HK-2 (cell line): ENCODE measurements at regions not wholly inside any gene's neighbourhood (a gene's known extent, or its start where the extent isn't known, plus 50 kb on each side); places are given as distances from the start of the nearest gene placed in this dataset.
A peak's percentile ranks its signal among the peaks of the same experiment; 100 is the strongest.

Experiments used
- DNase-seq: peaks from one replicate; pipeline ENCODE4 v3.0.0-alpha.2; 2018; ENCODE audit not compliant: unreplicated experiment

DNA sequence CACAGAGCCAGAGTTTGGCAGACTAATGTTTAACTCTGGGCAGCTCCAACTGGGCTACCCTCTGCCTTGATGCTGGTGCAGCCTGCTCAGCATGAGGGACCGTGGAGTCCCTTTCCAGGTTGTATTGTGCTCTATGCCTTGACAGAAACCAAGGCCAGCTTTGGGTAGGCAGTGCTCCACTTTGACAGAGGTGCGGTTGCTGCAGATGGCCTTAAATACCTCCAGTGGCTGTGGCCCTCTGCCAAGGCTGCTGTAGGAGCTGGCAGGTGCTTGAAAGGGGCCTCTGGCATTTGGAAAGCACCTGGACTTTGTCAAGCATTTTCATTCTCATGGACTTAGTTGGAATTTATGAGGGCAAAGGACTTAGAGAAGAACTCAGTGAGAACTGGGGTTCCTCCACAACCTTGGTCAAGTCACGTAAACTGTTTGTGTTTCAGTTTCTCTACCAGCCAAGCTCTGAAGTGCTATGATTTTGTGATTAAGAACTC is 249.7 kb upstream of the ZNF462 start:
- DNase-seq = no peak

DNA sequence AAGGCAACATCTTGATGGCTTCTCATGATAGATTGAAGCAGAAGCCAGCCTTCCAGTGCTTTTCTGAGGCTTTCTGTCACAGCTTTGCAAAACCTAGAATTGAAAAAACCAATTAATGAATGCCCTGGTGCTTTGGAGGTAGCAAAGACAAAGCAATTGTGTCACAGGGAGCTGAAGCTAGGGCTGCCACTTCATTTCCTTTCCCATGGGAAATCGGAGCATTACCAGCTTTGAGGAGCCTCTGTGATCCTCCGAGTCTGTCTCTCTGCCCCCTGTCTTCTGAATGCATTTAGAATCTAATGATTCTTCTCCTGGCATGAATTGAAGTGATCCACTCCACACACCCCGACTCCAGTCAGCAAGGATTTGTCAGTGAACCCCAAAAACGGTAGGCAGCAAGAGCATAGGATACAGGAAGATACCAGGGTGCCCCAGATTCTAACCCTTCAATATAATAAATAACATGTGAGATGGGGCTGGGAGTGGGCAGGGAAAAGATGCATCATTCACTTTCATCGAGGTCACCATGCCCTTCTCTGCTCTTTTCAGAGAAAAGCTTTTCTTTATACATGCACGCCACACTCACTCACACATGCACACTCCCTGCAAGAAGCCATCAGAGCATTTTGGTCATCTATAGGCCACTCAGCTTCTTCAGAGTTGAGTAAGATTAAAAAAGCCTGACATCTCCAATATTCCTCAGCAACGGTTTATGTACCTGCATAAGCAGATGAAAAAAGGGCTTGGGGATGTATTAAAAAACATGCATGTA is 247.7 kb upstream of the ZNF462 start:
- DNase-seq = no peak

DNA sequence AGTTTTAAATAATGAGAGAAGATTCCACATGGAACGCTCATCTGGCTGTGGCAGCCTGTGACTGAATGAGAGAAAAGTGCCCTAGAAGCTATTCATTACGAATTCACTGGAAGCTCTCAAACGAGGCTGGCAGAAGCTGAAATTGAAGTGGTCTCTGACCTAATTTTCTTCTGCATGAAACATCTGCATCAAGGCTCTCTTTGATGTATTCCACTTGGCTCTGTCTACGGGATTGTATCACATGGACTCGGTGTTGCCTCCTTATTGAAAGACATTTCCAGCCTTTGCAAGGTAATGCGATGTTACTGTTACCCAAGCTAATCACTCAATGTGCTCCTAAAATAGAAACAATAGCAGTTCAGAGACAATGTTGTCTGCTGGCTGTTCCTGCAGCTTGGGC is 246.9 kb upstream of the ZNF462 start:
- DNase-seq = no peak

DNA sequence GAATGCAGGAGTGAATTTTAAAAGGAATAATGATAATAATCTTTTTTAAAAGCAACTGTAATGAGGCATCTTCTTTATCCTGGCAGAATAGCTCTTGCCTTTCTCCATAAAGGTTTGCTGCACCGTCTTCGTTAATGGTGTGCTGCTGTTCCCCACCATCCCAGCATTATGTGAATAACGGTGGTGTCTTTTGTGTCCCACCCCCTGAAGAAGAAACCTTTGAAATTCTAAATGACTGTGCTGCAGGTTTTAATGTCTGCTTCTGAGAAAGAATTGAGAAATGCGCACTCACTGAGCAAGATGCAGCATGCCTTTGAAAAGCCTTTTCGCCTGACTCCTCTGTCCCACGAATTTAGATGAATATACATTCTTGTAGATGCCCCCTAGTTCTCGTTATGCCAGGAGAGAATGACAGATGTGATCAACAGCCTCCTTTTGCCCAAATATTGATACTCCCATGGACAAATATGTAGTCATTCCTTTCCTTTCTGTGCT is 246.1 kb upstream of the ZNF462 start:
- DNase-seq = no peak

DNA sequence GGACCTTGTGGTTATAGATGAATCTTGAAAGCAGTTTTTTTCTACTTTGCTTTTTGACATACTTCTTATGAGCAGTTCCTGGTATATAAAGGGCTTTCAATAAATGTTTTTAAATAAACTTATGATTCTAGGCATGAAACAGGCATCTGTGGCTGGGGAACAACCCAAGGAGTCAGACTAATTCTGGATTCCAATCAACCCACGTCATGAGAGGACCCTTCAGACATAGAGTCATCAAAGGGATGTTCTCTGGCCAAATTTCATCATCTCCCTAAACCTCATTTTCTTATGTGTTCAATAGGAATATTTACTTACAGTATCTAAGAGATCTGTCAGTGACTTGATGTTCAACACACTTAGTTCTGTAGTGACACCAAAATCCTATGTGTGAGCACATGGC is 243.8 kb upstream of the ZNF462 start:
- no peak for DNase-seq

DNA sequence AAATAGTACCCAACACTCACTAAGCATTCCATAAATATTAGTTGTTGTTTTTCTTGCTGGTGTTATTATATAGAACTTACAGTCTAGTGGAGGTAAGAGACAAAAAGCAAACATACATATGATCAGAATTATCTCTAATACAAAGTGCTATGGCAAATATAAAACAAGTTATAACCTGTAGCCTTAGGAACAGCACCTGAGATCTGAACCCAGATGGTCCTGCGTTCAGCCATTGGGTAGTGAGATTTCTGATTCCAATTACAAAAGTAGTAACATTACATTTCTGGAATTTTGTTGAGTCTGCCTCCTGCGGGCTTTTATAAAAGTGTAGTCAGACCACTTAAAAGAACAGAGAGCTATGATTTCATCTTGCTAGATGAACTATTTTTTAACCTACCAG is 242.9 kb upstream of the ZNF462 start:
- no peak for DNase-seq

DNA sequence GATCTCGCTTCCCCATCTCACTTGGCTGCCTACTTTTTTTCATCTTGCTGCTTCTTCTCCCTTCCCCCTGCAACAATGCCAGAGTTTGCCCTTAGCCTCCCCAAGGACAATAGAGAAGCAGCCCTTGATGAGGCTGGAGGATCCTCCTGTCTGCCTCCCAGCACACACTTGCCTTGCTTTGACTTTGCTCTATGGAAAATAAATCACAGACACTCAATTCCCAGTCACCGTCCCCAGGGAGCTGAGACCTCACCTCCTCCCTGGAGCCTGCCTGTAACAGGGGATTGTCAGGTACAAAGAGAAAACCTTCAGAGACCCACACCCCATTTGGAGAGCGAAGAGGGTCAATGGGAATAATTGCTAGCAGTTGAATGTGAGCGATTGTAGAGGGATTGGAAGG is 242.1 kb upstream of the ZNF462 start:
- DNase-seq = no peak

DNA sequence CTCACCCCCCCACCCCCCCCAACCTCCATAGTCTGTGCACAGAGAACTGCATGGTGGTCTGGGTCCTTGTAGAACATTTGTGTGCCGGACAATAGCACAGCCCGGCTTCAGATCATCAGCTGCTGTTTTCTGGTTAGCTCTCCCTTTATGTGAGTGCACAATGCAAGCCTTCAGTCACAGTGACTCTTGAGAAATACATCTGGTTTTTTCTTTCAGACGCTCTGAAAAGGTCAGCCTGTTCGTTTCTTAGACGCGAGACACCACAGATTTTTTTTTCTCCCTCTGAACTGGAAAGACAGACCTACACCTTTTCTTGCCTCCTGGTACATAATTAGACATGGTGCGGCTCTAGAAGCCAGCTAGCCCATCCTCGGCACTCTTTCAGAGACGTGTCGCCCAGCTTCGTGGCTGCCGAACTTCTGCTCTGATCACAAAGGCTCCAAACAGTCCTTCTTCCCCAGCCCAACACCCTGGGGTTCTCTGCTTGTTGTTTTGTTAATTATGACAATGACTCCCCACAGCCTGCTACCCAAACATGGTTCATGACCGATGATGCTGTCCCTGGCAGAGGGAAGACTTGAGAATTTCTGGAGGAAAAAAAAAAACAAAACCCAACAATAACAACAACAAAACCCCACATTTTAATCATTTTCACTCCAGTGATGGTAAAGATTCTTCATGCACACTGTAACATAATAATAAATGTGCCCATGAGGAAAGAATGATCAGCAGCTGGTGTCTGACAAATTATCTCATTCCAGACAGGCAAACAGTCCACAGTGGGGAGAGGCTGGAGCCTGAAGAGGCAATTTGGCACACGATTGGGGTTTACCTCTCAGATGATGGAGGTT is 241.4 kb upstream of the ZNF462 start:
- no peak for DNase-seq

DNA sequence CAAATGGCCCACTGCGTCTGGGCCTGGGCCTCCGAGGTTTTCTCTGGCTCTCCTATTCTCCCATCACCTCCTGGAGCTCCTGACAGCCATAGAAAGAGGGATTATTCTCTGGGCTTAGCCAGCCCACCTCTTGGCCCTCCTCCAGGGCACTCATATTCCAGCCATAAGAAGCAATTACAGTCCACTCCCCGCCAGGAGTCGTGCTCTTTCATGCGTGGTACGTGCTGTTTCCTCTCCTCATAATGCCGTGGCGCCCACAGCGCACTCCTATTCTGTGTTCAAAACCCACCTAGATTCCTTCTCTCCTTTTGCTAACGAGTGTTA is 240.8 kb upstream of the ZNF462 start:
- no peak for DNase-seq

DNA sequence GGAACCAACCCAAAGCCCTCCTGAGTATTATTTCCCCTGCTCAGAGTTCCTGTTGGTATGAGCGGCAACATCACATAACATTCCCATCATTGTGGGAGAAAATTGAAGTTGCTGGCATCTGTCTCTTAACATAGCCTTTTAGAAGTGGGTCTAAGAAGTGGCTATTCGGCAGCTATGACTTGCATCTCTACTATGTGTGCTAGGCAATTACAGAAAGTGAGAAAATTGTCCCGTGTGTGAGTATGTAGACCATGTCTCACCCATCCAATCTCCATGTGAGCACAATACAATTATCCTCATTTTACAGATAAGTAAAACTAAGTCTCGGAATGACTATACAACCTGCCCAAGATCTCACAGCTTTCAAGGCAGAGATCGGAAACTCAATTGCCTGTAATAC is 239.4 kb upstream of the ZNF462 start:
- DNase-seq = no peak

DNA sequence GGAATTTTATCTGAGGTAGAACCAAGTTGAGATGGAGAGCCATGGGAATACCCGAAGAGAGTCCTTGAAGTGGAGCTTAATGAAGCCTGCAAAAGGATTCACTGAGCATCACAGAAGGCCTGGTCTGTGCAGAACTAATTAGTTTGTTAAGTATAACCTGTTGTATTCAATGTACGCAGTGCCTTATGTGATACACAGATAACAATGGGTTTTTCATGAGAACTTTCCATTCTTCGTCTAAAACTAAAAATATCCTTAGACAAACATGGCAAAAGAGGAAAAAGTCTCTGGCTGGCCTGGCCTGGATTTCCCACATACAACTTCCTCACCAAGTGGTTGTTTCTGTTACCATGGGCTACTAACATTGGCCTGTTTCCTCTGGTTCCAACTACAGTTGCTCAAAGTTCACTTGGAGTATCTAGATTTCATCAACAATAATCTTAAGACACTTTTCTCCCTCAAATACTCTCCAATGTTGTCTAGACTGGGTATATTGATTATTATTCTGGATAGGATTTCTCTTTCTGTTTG is 237.6 kb upstream of the ZNF462 start:
- no peak for DNase-seq

DNA sequence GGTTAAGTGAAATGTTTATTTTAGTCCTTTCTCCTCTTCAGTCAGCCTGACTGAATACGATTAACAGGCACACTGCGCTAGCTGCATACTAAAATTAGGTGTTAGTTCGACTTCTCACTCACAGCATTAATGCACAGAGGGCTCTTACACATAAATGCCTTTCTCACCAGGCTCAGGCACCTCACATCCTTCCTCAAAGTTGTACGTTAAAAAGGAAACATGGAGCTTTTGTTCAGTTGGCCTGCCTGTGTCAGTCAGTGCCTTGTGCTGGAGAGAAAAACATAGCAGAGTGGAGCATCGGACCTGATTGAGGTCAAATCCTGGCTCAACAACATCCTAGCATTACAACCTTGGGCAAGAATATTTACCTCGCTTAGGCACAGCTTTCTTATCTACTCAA is 236.0 kb upstream of the ZNF462 start:
- DNase-seq = no peak

DNA sequence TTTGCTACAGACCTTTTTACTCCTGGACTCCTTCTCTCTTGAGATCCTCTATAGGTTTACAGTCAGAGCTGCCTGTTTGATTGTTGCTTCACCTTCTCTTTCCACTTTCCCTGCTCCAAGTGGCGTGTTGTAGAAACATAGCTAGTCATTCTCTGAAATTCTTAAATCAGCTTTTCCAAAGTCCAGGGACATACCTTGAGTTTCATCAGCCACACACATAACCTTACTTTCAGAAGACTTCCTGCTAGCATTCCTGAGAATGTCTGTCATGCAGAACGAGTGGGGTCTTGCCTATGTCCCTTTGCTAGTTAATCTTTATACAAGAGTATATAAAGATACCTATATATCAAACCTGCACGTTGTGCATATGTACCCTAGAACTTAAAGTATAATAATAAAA is 230.3 kb upstream of the ZNF462 start:
- DNase-seq = peak; percentile 7

DNA sequence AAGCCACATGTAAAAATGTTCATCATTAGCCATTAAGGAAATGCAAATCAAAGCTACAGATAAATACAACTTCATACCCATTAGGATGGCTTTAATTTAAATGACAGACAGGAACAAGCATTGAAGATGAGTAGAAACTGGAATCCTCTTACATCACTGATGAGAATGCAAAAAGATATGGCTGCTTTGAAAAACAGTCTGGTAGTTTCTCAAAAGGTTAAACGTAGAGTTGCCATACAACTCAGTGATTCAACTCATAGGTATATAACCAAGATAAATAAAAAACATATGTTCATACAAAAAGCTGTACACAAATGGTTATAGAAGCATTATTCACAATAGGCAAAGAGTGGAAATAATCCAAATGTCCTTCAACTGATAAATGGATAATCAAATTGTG is 228.8 kb upstream of the ZNF462 start:
- DNase-seq = no peak

DNA sequence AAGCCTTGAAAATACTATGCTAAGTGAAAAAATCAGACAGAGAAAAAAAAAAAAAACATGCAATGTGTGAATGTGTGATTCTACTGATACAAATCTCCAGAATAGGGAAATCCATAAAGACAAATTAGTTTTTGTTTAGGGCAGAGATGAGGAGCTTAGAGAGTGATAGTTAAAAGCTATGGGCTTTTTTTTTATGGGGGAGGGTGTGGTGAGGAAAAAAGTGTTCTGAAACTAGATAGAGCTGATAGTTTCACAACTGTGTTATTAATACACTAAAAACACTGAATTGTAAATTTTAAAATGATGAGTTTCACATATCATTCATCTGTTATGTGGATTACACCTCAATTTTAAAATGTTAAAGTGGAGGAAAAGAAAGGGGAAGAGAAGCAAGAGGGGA is 228.3 kb upstream of the ZNF462 start:
- DNase-seq = no peak

DNA sequence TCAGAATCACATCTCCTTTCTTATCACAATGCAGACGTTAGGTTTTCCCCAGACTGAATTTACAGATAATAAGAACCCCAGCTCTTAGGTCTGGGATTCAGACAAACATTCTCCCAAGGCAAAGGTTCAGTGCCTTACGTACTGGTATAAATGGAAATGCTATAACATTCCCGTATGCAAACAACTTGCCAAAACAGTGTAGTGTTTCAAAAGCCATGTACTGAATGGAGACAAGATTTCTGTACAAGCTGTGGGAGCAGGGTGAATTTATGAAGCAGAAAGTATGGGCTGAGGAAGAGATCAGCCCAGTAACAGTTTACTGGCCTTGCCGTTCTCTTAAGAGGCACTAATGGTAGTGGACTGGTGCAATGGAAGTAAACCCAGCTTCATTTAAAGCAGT is 225.5 kb upstream of the ZNF462 start:
- DNase-seq = no peak

DNA sequence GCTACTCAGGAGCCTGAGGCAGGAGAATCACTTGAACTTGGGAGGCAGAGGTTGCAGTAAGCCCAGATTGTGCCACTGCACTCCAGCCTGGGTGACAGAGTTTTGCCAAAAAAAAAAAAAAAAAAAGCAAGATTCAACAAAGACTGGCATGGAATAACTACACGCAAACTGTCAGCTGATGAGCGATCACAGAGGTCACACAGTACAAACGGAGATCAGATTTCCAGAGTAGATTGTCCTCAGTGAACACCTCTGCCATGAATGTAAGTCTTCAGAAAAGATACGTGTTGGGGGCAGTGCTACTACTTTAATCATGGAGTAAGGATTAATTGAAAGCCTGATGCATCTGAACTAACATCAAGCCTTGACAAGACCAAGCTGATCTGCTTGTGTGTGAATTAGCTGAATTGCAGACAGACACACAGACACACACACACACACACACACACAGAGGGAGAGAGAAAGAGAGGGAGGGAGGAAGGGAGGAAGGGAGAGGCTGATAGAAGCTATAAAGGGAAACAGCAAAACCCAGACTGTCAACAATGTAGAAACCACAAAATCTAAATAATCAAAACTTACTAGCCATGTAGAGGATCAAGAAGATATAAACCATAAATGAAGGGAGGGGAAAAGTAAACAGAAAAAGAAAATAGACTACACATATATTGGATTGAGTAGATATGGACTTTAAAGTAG is 222.9 kb upstream of the ZNF462 start:
- no peak for DNase-seq

DNA sequence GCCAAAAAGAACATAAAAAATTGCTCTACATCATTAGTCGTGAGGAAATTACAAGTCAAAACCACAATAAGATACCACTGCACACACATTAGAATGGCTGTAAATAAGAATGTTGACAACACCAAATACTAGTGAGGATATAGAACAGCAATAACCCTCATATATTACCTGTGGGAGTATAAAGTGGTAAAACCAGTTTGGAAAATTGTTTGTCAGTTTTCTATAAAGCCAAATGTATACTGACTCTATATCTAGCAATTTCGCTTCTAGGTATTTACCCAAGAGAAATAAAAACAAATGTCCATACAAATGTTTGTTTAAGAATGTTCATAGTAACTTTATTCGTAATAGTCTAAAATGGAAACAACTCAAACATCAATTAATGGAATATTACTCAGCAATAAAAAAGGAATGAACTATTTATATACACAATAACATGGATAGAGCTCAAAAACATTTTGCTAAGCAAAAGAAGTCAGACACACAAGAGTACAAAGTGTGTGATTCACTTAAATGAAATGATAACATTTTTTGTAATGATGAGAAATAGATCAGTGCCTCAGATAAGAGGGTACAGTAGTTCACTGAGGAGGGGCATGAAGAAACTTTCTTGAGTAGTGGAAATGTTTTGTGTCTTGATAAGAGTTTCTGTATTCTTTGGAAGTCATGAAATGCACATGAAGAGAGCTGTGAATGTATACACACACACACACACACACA is 219.6 kb upstream of the ZNF462 start:
- DNase-seq = no peak

DNA sequence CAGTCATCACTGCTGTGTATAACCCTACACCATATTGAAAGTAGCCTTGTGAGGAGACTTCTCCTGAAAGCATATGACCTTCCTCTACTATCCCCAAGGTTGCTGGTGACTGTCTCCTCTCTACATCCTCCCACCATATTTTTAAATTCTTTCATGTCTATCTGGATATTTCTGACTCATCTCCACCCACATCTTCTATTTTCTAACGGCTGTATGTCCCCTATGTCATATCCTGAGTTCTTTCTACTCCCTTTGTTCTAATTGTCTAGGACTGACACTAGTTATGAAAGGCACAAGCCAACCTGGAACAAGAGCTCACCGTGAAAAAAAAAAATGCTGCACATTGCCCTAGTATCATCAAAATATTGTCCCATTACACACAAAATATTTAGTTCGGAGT is 218.3 kb upstream of the ZNF462 start:
- DNase-seq = no peak

DNA sequence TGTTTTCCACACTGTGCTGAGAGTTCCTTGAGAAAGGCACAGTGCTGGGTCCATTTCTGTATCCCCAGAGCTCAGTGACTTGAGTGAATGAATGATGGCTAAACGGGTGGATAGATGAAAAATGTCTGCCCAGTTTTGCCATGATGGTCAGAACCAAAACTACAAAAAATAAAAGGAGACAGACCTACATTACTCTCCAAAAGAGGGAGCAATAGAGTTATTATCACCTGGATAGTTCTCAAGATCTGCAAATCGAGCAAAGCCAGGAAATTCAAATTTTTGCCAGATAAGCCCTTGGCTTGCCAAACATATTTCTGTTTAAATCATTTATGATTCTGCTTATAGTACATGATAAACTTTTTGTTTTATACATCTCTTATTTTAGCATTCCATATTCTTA is 214.2 kb upstream of the ZNF462 start:
- DNase-seq = no peak

DNA sequence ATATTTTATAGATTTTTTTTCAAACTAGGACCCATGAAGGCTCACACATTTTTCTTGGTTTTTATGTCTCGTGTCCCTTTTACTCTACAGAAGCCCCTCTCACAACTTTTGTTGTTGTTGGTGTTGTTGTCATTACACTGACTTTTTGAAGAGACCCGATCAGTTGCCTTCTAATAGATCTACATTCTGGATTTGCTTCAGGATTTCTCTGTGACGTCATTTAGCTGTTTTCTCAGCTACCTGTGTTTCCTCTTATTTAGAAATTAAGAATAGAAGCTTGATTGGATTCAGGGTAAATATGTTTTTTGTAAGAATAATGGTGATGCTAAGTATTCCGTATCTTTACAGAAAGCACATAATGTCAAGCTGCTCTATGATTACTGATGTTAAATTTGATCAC is 213.3 kb upstream of the ZNF462 start:
- no peak for DNase-seq

DNA sequence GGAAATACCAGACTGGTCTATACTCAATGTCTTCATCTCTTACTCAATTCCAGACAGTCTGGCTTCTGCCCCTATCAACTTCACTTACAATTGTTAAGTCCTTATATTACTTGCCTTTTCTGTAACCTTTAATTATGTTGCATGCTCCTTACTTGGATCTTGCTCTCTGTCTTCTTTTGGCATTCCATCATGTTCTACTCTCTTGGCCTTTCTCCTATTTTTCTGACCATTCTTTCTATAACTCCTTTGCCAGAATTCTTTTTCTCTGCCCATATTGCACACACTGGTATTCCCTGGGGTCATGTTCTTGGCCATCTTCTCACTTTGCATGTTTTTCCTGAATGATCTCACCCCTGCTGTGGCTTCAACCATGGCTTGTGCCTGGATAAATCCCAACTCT is 209.8 kb upstream of the ZNF462 start:
- DNase-seq = no peak
